AG04449 (cell line): ENCODE measurements at regions not wholly inside any gene's neighbourhood (a gene's known extent, or its start where the extent isn't known, plus 50 kb on each side); places are given as distances from the start of the nearest gene placed in this dataset.

Experiments
- CTCF ChIA-PET: fragments of 350-600 bp; formaldehyde crosslinking; extraction: SDS; loops from one replicate; lab custom pipeline; 2021; ENCODE audit warnings: antibody characterized with exemption; lab: Yijun Ruan, JAX
- POLR2A ChIA-PET: fragments of 400-600, 350-600 bp; formaldehyde crosslinking; extraction: SDS; loops from one replicate; lab custom pipeline; 2020; ENCODE audit warnings: antibody characterized with exemption, inconsistent platforms; lab: Yijun Ruan, JAX
- DNase-seq: peaks from one replicate; pipeline ENCODE4 v3.0.0-alpha.2; 2010; ENCODE audit warnings: low read depth, low spot score
- H3K4me3 ChIP-seq: 2 replicates; pipeline ENCODE4 v1.5.1; 2011; ENCODE audit warnings: low read depth, mild to moderate bottlenecking, control low read depth, low read length
- CTCF ChIP-seq: IDR thresholded peaks from one replicate; pipeline ENCODE4 v1.5.1; 2011; ENCODE audit warnings: mild to moderate bottlenecking, moderate library complexity, low read length, control low read depth, inconsistent platforms; ENCODE audit not compliant: insufficient read depth; ENCODE audit errors: missing control alignments

- ChIA-PET POLR2A (no interaction called here), CTCF (no interaction called here)
- H3K4me3 ChIP-seq, result no peak overlapping the region
- TF ChIP-seq CTCF, result no peak
- DNase-seq, result no peak
These were observed 1023.0 kb upstream of the ATXN7L3B start for GRCh38 chr12:73514672-73515071.

- DNase-seq, result no peak
- no peak for TF ChIP-seq CTCF
- ChIA-PET CTCF (no interaction called here), POLR2A (no interaction called here)
- H3K4me3 ChIP-seq, result no peak overlapping the region
These were observed 1019.8 kb upstream of the ATXN7L3B start for GRCh38 chr12:73517859-73518258.

GRCh38 chr12:73529231-73529630, 1008.4 kb upstream of the ATXN7L3B start:
- CTCF ChIA-PET, result no interaction called here
- no peak for TF ChIP-seq CTCF
- no peak for DNase-seq
- POLR2A ChIA-PET, result no interaction called here
- no peak overlapping the region for H3K4me3 ChIP-seq

- CTCF ChIA-PET, result no interaction called here
- POLR2A ChIA-PET, result no interaction called here
- TF ChIP-seq CTCF, result no peak
- DNase-seq, result no peak
- H3K4me3 ChIP-seq, result no peak overlapping the region
These were observed 1007.7 kb upstream of the ATXN7L3B start for GRCh38 chr12:73529954-73530353.

GRCh38 chr12:73531752-73532151, 1005.9 kb upstream of the ATXN7L3B start:
- H3K4me3 ChIP-seq, result no peak overlapping the region
- no peak for TF ChIP-seq CTCF
- DNase-seq, result no peak
- POLR2A ChIA-PET, result no interaction called here
- CTCF ChIA-PET, result no interaction called here

- CTCF ChIA-PET, result no interaction called here
- no peak for TF ChIP-seq CTCF
- no peak for DNase-seq
These were observed 990.2 kb upstream of the ATXN7L3B start for GRCh38 chr12:73547421-73547820.

GRCh38 chr12:73585136-73585535, 952.5 kb upstream of the ATXN7L3B start:
- TF ChIP-seq CTCF, result no peak
- no peak for DNase-seq
- CTCF ChIA-PET, result no interaction called here
- H3K4me3 ChIP-seq, result no peak overlapping the region
- POLR2A ChIA-PET, result no interaction called here

More at GRCh38 chr12:73547421-73547820, 990.2 kb upstream of the ATXN7L3B start:
- POLR2A ChIA-PET, result no interaction called here
- no peak overlapping the region for H3K4me3 ChIP-seq
